B cell (primary cell): ENCODE measurements at regions not wholly inside any gene's neighbourhood (a gene's known extent, or its start where the extent isn't known, plus 50 kb on each side); places are given as distances from the start of the nearest gene placed in this dataset.

Source experiments
- ATAC-seq: fragments of 200-7000 bp; cut with Tn5 transposase; one replicate; pipeline ENCODE4 v1.10.0; 2021; ENCODE audit warnings: low read depth, mild to moderate bottlenecking, moderate number of reproducible peaks, moderate library complexity
- CTCF ChIA-PET: fragments of 350-600 bp; sonication (Branson Sonifier 250); formaldehyde crosslinking; loops from one replicate; lab custom pipeline; 2021; ENCODE audit warnings: antibody characterized with exemption, inconsistent platforms; lab: Charles Lee
- POLR2A ChIA-PET: fragments of 350-600 bp; sonication (Branson Sonifier 250); formaldehyde crosslinking; loops from one replicate; lab custom pipeline; 2021; ENCODE audit warnings: antibody characterized with exemption; lab: Charles Lee
- DNase-seq: peaks from one replicate; pipeline ENCODE4 v3.0.0; 2013
- H2AFZ ChIP-seq: 2 replicates; pipeline ENCODE4 v1.6.1; 2012; ENCODE audit warnings: mild to moderate bottlenecking, low read depth, low read length; ENCODE audit not compliant: insufficient read depth, poor library complexity, severe bottlenecking
- H3K27ac ChIP-seq, 2 donors: 1 replicate in 1 of 2; 2 replicates in 1 of 2; pipeline ENCODE4 v1.5.1; 2012 to 2013; ENCODE audit warnings: low read length in 2 of 2, mild to moderate bottlenecking in 2 of 2, moderate library complexity in 1 of 2
- H3K27me3 ChIP-seq, 4 experiments: fragments of 200-600 bp in 1 of 4; sonication (generic) in 1 of 4; replicated peaks in 1 of 4; 1 replicate in 2 of 4; 2 replicates in 2 of 4; pipeline versions ENCODE4 v1.6.1 to v1.7.0; 2013 to 2016; ENCODE audit warnings: low read length in 3 of 4, mild to moderate bottlenecking in 2 of 4, mixed read lengths in 1 of 4, moderate library complexity in 1 of 4; ENCODE audit not compliant: insufficient read depth in 4 of 4, control insufficient read depth in 3 of 4; ENCODE audit errors: control extremely low read depth in 1 of 4
- H3K36me3 ChIP-seq, 2 experiments: replicated peaks in 1 of 2; 1 replicate in 1 of 2; 2 replicates in 1 of 2; pipeline versions ENCODE4 v1.6.1 to v1.7.1; 2013; ENCODE audit warnings: low read length in 1 of 2; ENCODE audit not compliant: insufficient read depth in 2 of 2, control insufficient read depth in 1 of 2; ENCODE audit errors: control extremely low read depth in 1 of 2, extremely low read depth in 1 of 2
- H3K4me1 ChIP-seq, 2 donors: fragments of 200-600 bp in 1 of 2; sonication (generic) in 1 of 2; 1 replicate in 1 of 2; 2 replicates in 1 of 2; pipeline versions ENCODE4 v1.5.1 to v1.6.1; 2013 to 2017; ENCODE audit warnings: low read length in 2 of 2; ENCODE audit not compliant: control insufficient read depth in 2 of 2, insufficient read depth in 2 of 2
- H3K4me2 ChIP-seq: replicated peaks from 2 replicates; pipeline ENCODE3; 2012; ENCODE audit warnings: mild to moderate bottlenecking, low read depth, low read length; ENCODE audit not compliant: poor library complexity, severe bottlenecking
- H3K4me3 ChIP-seq, 5 experiments: fragments of 200-600 bp in 1 of 5; sonication (generic) in 1 of 5; 1 replicate in 3 of 5; 2 replicates in 2 of 5; pipeline versions ENCODE4 v1.5.1 to v1.7.0; 2011 to 2016; ENCODE audit warnings: low read length in 4 of 5, mild to moderate bottlenecking in 4 of 5, low read depth in 2 of 5, control low read depth in 1 of 5, moderate library complexity in 1 of 5; ENCODE audit not compliant: insufficient read depth in 1 of 5; ENCODE audit errors: control extremely low read depth in 1 of 5, extremely low read depth in 1 of 5
- H3K79me2 ChIP-seq: fragments of 200-600 bp; sonication (generic); one replicate; pipeline ENCODE4 v1.6.0; 2016; ENCODE audit warnings: low read length; ENCODE audit not compliant: control insufficient read depth, insufficient read depth
- H3K9ac ChIP-seq: fragments of 200-600 bp; sonication (generic); 2 replicates; pipeline ENCODE4 v1.6.1; 2017; ENCODE audit warnings: mild to moderate bottlenecking, low read length, moderate library complexity
- H3K9me3 ChIP-seq, 3 donors: one replicate each; pipeline versions ENCODE4 v1.6.1 to v1.7.1; 2013; ENCODE audit warnings: low read length in 2 of 3; ENCODE audit not compliant: control insufficient read depth in 2 of 3, insufficient read depth in 1 of 3; ENCODE audit errors: control extremely low read depth in 1 of 3
- H4K20me1 ChIP-seq: 2 replicates; pipeline ENCODE4 v1.6.0; 2012; ENCODE audit warnings: mild to moderate bottlenecking, low read length; ENCODE audit not compliant: insufficient read depth, control insufficient read depth, poor library complexity, severe bottlenecking
- H3K27ac Mint-ChIP-seq: one replicate; pipeline ENCODE4 v1.8.0; 2021; ENCODE audit warnings: mixed read lengths
- H3K27me3 Mint-ChIP-seq: one replicate; pipeline ENCODE4 v1.8.0; 2021; ENCODE audit warnings: mixed read lengths
- H3K4me1 Mint-ChIP-seq: one replicate; pipeline ENCODE4 v1.8.0; 2021; ENCODE audit warnings: mixed read lengths
- H3K4me3 Mint-ChIP-seq: one replicate; pipeline ENCODE4 v1.8.0; 2021; ENCODE audit warnings: mixed read lengths
- H3K9me3 Mint-ChIP-seq: one replicate; pipeline ENCODE4 v1.8.0; 2022; ENCODE audit warnings: mixed read lengths; ENCODE audit not compliant: insufficient read depth
- CTCF ChIP-seq: fragments of 200-600 bp; IDR thresholded peaks from one replicate; pipeline ENCODE4 v1.8.0; 2022; ENCODE audit warnings: antibody characterized with exemption, mild to moderate bottlenecking
- EZH2 ChIP-seq: IDR thresholded peaks from 2 replicates; pipeline ENCODE4 v1.6.1; 2012; ENCODE audit warnings: borderline replicate concordance, low read depth, mild to moderate bottlenecking, moderate library complexity, low read length; ENCODE audit not compliant: insufficient read depth, poor library complexity, severe bottlenecking
- WGBS: methylation state at CpG from one replicate; pipeline ENCODE4 v1.1.5; 2013; ENCODE audit warnings: missing lambda C conversion rate; ENCODE audit not compliant: insufficient coverage; 5-methylcytosine and 5-hydroxymethylcytosine counted together
- intact Hi-C: fragments of 100-400 bp; cut with micrococcal nuclease; formaldehyde crosslinking; loops from one replicate; pipeline ENCODE4 v1.10.0; 2022

GRCh38 chr13:105007166-105007808 is 1528.2 kb downstream of the EFNB2 start:
- Mint-ChIP-seq H3K4me1 (no peaks in the 10 kb centered on the region), H3K27ac (no peak overlapping the region), H3K4me3 (no peak overlapping the region), H3K9me3 (no peaks in the 10 kb centered on the region), H3K27me3 (no peaks in the 10 kb centered on the region)
- ChIA-PET POLR2A (no interaction called here), CTCF (no interaction called here)
- TF ChIP-seq CTCF: no peak
- DNase-seq: no peak
- no CpG with 5 or more reads among the region's 6 CpGs for WGBS
- Histone ChIP-seq H3K9ac (no peak overlapping the region), H3K27me3 (no peaks in the 10 kb centered on the region), H3K4me3 (no peak overlapping the region), H3K4me2 (no peak overlapping the region), H3K9me3 (no peaks in the 10 kb centered on the region), H3K4me1 (no peaks in the 10 kb centered on the region), H3K27ac (no peak overlapping the region), H4K20me1 (no peaks in the 10 kb centered on the region), H3K79me2 (no peaks in the 10 kb centered on the region), H3K36me3 (no peaks in the 10 kb centered on the region), H2AFZ (no peak overlapping the region)
- no peak for ATAC-seq
- intact Hi-C loops: no loop called here

GRCh38 chr13:104996022-104996421 is 1539.4 kb downstream of the EFNB2 start:
- no peaks in the 10 kb centered on the region for H3K79me2 ChIP-seq
- no peak overlapping the region for H3K4me3 ChIP-seq
- WGBS: 92% methylated on average over 2 of the region's 3 CpGs
- H3K4me1 ChIP-seq: no peaks in the 10 kb centered on the region
- Mint-ChIP-seq H3K9me3 (peaks cover 5% of the 10 kb centered on the region), H3K27ac (no peak overlapping the region), H3K4me1 (no peaks in the 10 kb centered on the region), H3K4me3 (no peak overlapping the region), H3K27me3 (no peaks in the 10 kb centered on the region)
- no peak overlapping the region for H3K27ac ChIP-seq
- no peak overlapping the region for H3K4me2 ChIP-seq
- H3K9ac ChIP-seq: no peak overlapping the region
- no peak for ATAC-seq
- ChIA-PET CTCF (no interaction called here), POLR2A (no interaction called here)
- no peaks in the 10 kb centered on the region for H3K36me3 ChIP-seq
- intact Hi-C loops: no loop called here
- no peak for TF ChIP-seq CTCF
- no peak for TF ChIP-seq EZH2
- H2AFZ ChIP-seq: no peak overlapping the region
- H4K20me1 ChIP-seq: no peaks in the 10 kb centered on the region
- H3K9me3 ChIP-seq: no peaks in the 10 kb centered on the region
- DNase-seq: no peak
- no peaks in the 10 kb centered on the region for H3K27me3 ChIP-seq
